K562 (cell line): ENCODE measurements at regions not wholly inside any gene's neighbourhood (a gene's known extent, or its start where the extent isn't known, plus 50 kb on each side); places are given as distances from the start of the nearest gene placed in this dataset.

ENCODE experiments used
- ARID3B ChIP-seq: fragments of 250-450 bp; sonication (Bioruptor Pico); IDR thresholded peaks from 2 replicates; pipeline ENCODE4 v1.4.0; 2020; ENCODE audit warnings: borderline replicate concordance
- BRF1 ChIP-seq: IDR thresholded peaks from 3 replicates; pipeline ENCODE4 v1.6.1; 2011; ENCODE audit warnings: borderline replicate concordance, mild to moderate bottlenecking; ENCODE audit not compliant: insufficient read length; ENCODE audit errors: extremely low read depth
- CREBBP ChIP-seq: IDR thresholded peaks from one replicate; pipeline ENCODE4 v1.6.1; 2012; ENCODE audit warnings: low read depth, mild to moderate bottlenecking, control low read depth, inconsistent platforms, low read length
- ILK ChIP-seq: fragments of 450-650 bp; IDR thresholded peaks from 2 replicates; pipeline ENCODE4 v1.6.1; 2016; ENCODE audit warnings: missing genetic modification characterization, low read depth, mild to moderate bottlenecking, missing compliant biosample characterization, moderate library complexity, borderline replicate concordance
- NFE2 ChIP-seq: IDR thresholded peaks from 2 replicates; pipeline ENCODE4 v1.6.1; 2014; ENCODE audit warnings: antibody characterized with exemption, low read depth
- NUFIP1 ChIP-seq: fragments of 450-650 bp; IDR thresholded peaks from 2 replicates; pipeline ENCODE4 v1.6.1; 2018; ENCODE audit not compliant: partially characterized antibody
- RNF219 ChIP-seq: fragments of 250-450 bp; sonication (Bioruptor Pico); IDR thresholded peaks from 2 replicates; pipeline ENCODE4 v1.5.0; 2022; ENCODE audit warnings: mild to moderate bottlenecking
- SETDB1 ChIP-seq: IDR thresholded peaks from one replicate; pipeline ENCODE4 v1.6.1; 2012; ENCODE audit warnings: low read length, control low read depth, inconsistent platforms
- TBL1XR1 ChIP-seq, 2 experiments: IDR thresholded peaks; 2 replicates each; pipeline ENCODE4 v1.6.1; 2012; ENCODE audit warnings: improper control_type of control experiment in 2 of 2, low read length in 2 of 2, mild to moderate bottlenecking in 1 of 2
- ZC3H4 ChIP-seq: sonication (generic); formaldehyde crosslinking; IDR thresholded peaks from 2 replicates; pipeline ENCODE4 v1.9.0; 2021; ENCODE audit warnings: missing genetic modification reagents, borderline replicate concordance
- ZNF316 ChIP-seq: fragments of 450-650 bp; IDR thresholded peaks from 2 replicates; pipeline ENCODE4 v1.6.1; 2016
- ZNF644 ChIP-seq: fragments of 200-800 bp; sonication (Bioruptor generic); IDR thresholded peaks from 2 replicates; pipeline ENCODE4 v1.6.1; 2016; ENCODE audit warnings: low read depth, missing genetic modification characterization, missing compliant biosample characterization
- ZNF655 ChIP-seq: fragments of 250-450 bp; sonication (Bioruptor Pico); IDR thresholded peaks from 2 replicates; pipeline ENCODE4 v1.5.0; 2021
- ZNF766 ChIP-seq: fragments of 200-800 bp; sonication (Bioruptor generic); conservative IDR thresholded peaks from 2 replicates; pipeline ENCODE4 v1.6.1; 2016; ENCODE audit warnings: missing genetic modification characterization, missing compliant biosample characterization
- ZNF785 ChIP-seq: fragments of 250-450 bp; sonication (Bioruptor Pico); IDR thresholded peaks from 2 replicates; pipeline ENCODE4 v1.4.0; 2020; ENCODE audit warnings: mild to moderate bottlenecking
- TF ChIP-seq, protein P1 (sequence below): sonication (generic); formaldehyde crosslinking; IDR thresholded peaks from 2 replicates; pipeline ENCODE4 v1.9.0; 2022; ENCODE audit warnings: mild to moderate bottlenecking, missing genetic modification reagents
- TF ChIP-seq, protein P2 (sequence below): fragments of 150-350 bp; conservative IDR thresholded peaks from 2 replicates; pipeline ENCODE4 v1.6.1; 2014; ENCODE audit warnings: low read length
- TF ChIP-seq, protein P3 (sequence below): sonication (generic); formaldehyde crosslinking; IDR thresholded peaks from 2 replicates; pipeline ENCODE4 v1.8.1; 2023; ENCODE audit warnings: mild to moderate bottlenecking, missing genetic modification reagents

- TF ChIP-seq NFE2 (peak; percentile 87), ZNF644 (tag) (0 out of 2 replicates have a peak, but pooled peaks have one; percentile 46), RNF219 (CRISPR knock-in tag) (no peak), SETDB1 (no peak), ZNF655 (CRISPR knock-in tag) (no peak), ZNF316 (peak; percentile 99), NUFIP1 (no peak), ZC3H4 (no peak), ILK (tag) (no peak), TBL1XR1 (IDR thresholded peaks at IDR 0.05; ENCODE audit: low read length in 2 of 2) (peak in 1 of 2 experiments; percentile 92; a peak in 3 of 4 replicates), BRF1 (no peak), CREBBP (no peak), ZNF785 (CRISPR knock-in tag) (no peak), ARID3B (no peak), ZNF766 (peak; percentile 82; the same call in 1 of the 2 replicates)
- TF ChIP-seq, protein P1, sequence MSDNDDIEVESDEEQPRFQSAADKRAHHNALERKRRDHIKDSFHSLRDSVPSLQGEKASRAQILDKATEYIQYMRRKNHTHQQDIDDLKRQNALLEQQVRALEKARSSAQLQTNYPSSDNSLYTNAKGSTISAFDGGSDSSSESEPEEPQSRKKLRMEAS, result peak; percentile 39
- TF ChIP-seq, protein P2, sequence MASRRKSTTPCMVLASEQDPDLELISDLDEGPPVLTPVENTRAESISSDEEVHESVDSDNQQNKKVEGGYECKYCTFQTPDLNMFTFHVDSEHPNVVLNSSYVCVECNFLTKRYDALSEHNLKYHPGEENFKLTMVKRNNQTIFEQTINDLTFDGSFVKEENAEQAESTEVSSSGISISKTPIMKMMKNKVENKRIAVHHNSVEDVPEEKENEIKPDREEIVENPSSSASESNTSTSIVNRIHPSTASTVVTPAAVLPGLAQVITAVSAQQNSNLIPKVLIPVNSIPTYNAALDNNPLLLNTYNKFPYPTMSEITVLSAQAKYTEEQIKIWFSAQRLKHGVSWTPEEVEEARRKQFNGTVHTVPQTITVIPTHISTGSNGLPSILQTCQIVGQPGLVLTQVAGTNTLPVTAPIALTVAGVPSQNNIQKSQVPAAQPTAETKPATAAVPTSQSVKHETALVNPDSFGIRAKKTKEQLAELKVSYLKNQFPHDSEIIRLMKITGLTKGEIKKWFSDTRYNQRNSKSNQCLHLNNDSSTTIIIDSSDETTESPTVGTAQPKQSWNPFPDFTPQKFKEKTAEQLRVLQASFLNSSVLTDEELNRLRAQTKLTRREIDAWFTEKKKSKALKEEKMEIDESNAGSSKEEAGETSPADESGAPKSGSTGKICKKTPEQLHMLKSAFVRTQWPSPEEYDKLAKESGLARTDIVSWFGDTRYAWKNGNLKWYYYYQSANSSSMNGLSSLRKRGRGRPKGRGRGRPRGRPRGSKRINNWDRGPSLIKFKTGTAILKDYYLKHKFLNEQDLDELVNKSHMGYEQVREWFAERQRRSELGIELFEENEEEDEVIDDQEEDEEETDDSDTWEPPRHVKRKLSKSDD, result no peak
- TF ChIP-seq, protein P3, sequence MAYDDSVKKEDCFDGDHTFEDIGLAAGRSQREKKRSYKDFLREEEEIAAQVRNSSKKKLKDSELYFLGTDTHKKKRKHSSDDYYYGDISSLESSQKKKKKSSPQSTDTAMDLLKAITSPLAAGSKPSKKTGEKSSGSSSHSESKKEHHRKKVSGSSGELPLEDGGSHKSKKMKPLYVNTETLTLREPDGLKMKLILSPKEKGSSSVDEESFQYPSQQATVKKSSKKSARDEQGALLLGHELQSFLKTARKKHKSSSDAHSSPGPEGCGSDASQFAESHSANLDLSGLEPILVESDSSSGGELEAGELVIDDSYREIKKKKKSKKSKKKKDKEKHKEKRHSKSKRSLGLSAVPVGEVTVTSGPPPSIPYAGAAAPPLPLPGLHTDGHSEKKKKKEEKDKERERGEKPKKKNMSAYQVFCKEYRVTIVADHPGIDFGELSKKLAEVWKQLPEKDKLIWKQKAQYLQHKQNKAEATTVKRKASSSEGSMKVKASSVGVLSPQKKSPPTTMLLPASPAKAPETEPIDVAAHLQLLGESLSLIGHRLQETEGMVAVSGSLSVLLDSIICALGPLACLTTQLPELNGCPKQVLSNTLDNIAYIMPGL (CRISPR knock-in tag), result no peak
Measured at GRCh38 chr9:107784235-107784958, 294.8 kb upstream of the KLF4 start (continued).
